Tibial artery (tissue), 4 donors: ENCODE measurements at regions not wholly inside any gene's neighbourhood (a gene's known extent, or its start where the extent isn't known, plus 50 kb on each side); places are given as distances from the start of the nearest gene placed in this dataset.

Experiments used
- DNase-seq, 2 donors: peaks; one replicate each; pipeline ENCODE4 v3.0.0-alpha.2; 2019
- H3K27ac ChIP-seq, 2 donors: fragments of 200-600 bp; sonication (generic) in 1 of 2; 1 replicate in 1 of 2; 2 replicates in 1 of 2; pipeline ENCODE4 v1.5.1; 2018 to 2019; ENCODE audit warnings: mild to moderate bottlenecking in 1 of 2
- H3K27me3 ChIP-seq, 2 donors: fragments of 200-600 bp; sonication (generic) in 1 of 2; one replicate each; pipeline versions ENCODE4 v1.5.1 to v1.6.0; 2016 to 2019
- H3K36me3 ChIP-seq, 3 donors: fragments of 200-600 bp; sonication (generic) in 2 of 3; one replicate each; pipeline ENCODE4 v1.5.1; 2016 to 2019; ENCODE audit warnings: mild to moderate bottlenecking in 2 of 3
- H3K4me1 ChIP-seq, 4 donors: fragments of 200-600 bp; sonication (generic) in 2 of 4; 1 replicate in 3 of 4; 2 replicates in 1 of 4; pipeline ENCODE4 v1.5.1; 2016 to 2019
- H3K4me3 ChIP-seq, 2 donors: fragments of 200-600 bp; sonication (generic) in 1 of 2; 1 replicate in 1 of 2; 2 replicates in 1 of 2; pipeline ENCODE4 v1.5.1; 2018 to 2019; ENCODE audit warnings: mild to moderate bottlenecking in 2 of 2
- H3K9me3 ChIP-seq, 3 donors: fragments of 200-600 bp; sonication (generic) in 1 of 3; one replicate each; pipeline ENCODE4 v1.5.1; 2016 to 2019
- CTCF ChIP-seq, 2 experiments: fragments of 200-600 bp in 1 of 2; fragments of 450-650 bp in 1 of 2; IDR thresholded peaks; one replicate each; pipeline ENCODE4 v1.5.1; 2017 to 2019; ENCODE audit warnings: antibody characterized with exemption in 2 of 2, mild to moderate bottlenecking in 1 of 2, moderate library complexity in 1 of 2
- intact Hi-C: fragments of 100-400 bp; cut with DNase I; formaldehyde crosslinking; loops from one replicate; pipeline ENCODE4 v1.15.0; 2023; ENCODE audit warnings: low total_unique reads

GRCh38 chr4:186917136-186917535 lies 193.5 kb upstream of the FAT1 start:
- no peaks in the 10 kb centered on the region for H3K27me3 ChIP-seq
- H3K36me3 ChIP-seq = no peaks in the 10 kb centered on the region
- no peak for DNase-seq
- no peaks in the 10 kb centered on the region for H3K4me1 ChIP-seq
- H3K27ac ChIP-seq = no peak overlapping the region
- no peaks in the 10 kb centered on the region for H3K9me3 ChIP-seq
- H3K4me3 ChIP-seq = no peak overlapping the region
- TF ChIP-seq CTCF (IDR thresholded peaks at IDR 0.05) = no peak
- intact Hi-C loops = no loop called here

GRCh38 chr4:186918466-186918865 lies 194.8 kb upstream of the FAT1 start:
- Histone ChIP-seq H3K27me3 (no peaks in the 10 kb centered on the region), H3K9me3 (no peaks in the 10 kb centered on the region), H3K4me1 (no peaks in the 10 kb centered on the region), H3K36me3 (no peaks in the 10 kb centered on the region), H3K27ac (no peak overlapping the region), H3K4me3 (no peak overlapping the region)
- intact Hi-C loops = no loop called here
- no peak for DNase-seq
- no peak for TF ChIP-seq CTCF (IDR thresholded peaks at IDR 0.05)

- Histone ChIP-seq H3K27me3 (no peaks in the 10 kb centered on the region), H3K4me3 (no peak overlapping the region), H3K27ac (no peak overlapping the region), H3K36me3 (no peaks in the 10 kb centered on the region), H3K4me1 (peaks cover 0 to 1% (median 0%) of the 10 kb centered on the region in 4 donors), H3K9me3 (no peaks in the 10 kb centered on the region)
- no peak for TF ChIP-seq CTCF (IDR thresholded peaks at IDR 0.05)
- intact Hi-C loops = no loop called here
- DNase-seq = no peak
These were observed 195.7 kb upstream of the FAT1 start for GRCh38 chr4:186919340-186919739.

GRCh38 chr4:186920483-186920882 lies 196.8 kb upstream of the FAT1 start:
- intact Hi-C loops = no loop called here
- peaks cover 0 to 3% (median 0%) of the 10 kb centered on the region in 4 donors for H3K4me1 ChIP-seq
- H3K4me3 ChIP-seq = no peak overlapping the region
- no peaks in the 10 kb centered on the region for H3K9me3 ChIP-seq
- DNase-seq = no peak
- no peak overlapping the region for H3K27ac ChIP-seq
- TF ChIP-seq CTCF (IDR thresholded peaks at IDR 0.05) = no peak
- no peaks in the 10 kb centered on the region for H3K27me3 ChIP-seq
- no peaks in the 10 kb centered on the region for H3K36me3 ChIP-seq

GRCh38 chr4:186920992-186921391 lies 197.3 kb upstream of the FAT1 start:
- no peaks in the 10 kb centered on the region for H3K9me3 ChIP-seq
- H3K4me1 ChIP-seq = peaks cover 0 to 3% (median 0%) of the 10 kb centered on the region in 4 donors
- no peaks in the 10 kb centered on the region for H3K36me3 ChIP-seq
- TF ChIP-seq CTCF (IDR thresholded peaks at IDR 0.05) = no peak
- intact Hi-C loops = no loop called here
- no peak overlapping the region for H3K4me3 ChIP-seq
- no peak for DNase-seq
- H3K27me3 ChIP-seq = no peaks in the 10 kb centered on the region
- no peak overlapping the region for H3K27ac ChIP-seq

- intact Hi-C loops = no loop called here
- peaks cover 0 to 3% (median 0%) of the 10 kb centered on the region in 4 donors for H3K4me1 ChIP-seq
- no peaks in the 10 kb centered on the region for H3K27me3 ChIP-seq
- no peak for TF ChIP-seq CTCF (IDR thresholded peaks at IDR 0.05)
- DNase-seq = no peak
- no peaks in the 10 kb centered on the region for H3K9me3 ChIP-seq
- no peak overlapping the region for H3K27ac ChIP-seq
- no peaks in the 10 kb centered on the region for H3K36me3 ChIP-seq
- H3K4me3 ChIP-seq = no peak overlapping the region
These were observed 201.1 kb upstream of the FAT1 start for GRCh38 chr4:186924723-186925122.
